GM19468 (cell line): ENCODE measurements at regions not wholly inside any gene's neighbourhood (a gene's known extent, or its start where the extent isn't known, plus 50 kb on each side); places are given as distances from the start of the nearest gene placed in this dataset.

Experiments used
- ATAC-seq: cut with Tn5 transposase; IDR thresholded peaks from one replicate; pipeline ENCODE4 v1.9.1; 2021; ENCODE audit warnings: mild to moderate bottlenecking, moderate library complexity, moderate number of reproducible peaks; ENCODE audit not compliant: unreplicated experiment; ENCODE audit errors: extremely low read depth

GRCh38 chr4:108249397-108249796, 80.7 kb upstream of the LEF1 start:
- no peak for ATAC-seq

GRCh38 chr4:108247387-108248049, 78.8 kb upstream of the LEF1 start:
- ATAC-seq = no peak

GRCh38 chr4:108244606-108245005, 75.9 kb upstream of the LEF1 start:
- no peak for ATAC-seq

GRCh38 chr4:108240366-108240765, 71.6 kb upstream of the LEF1 start:
- ATAC-seq = no peak

- no peak for ATAC-seq
These were observed 69.0 kb upstream of the LEF1 start for GRCh38 chr4:108237693-108238092.

GRCh38 chr4:108236264-108236663, 67.5 kb upstream of the LEF1 start:
- no peak for ATAC-seq

- ATAC-seq = no peak
These were observed 59.2 kb upstream of the LEF1 start for GRCh38 chr4:108227923-108228322.

GRCh38 chr4:108224611-108225053, 55.9 kb upstream of the LEF1 start:
- ATAC-seq = no peak

GRCh38 chr4:108223313-108223712, 54.6 kb upstream of the LEF1 start:
- no peak for ATAC-seq

- no peak for ATAC-seq
These were observed 51.3 kb upstream of the LEF1 start for GRCh38 chr4:108219998-108220397.
